NCI-H1092 (cell line): ENCODE measurements at regions not wholly inside any gene's neighbourhood (a gene's known extent, or its start where the extent isn't known, plus 50 kb on each side); places are given as distances from the start of the nearest gene placed in this dataset.

ENCODE experiments used
- DNase-seq: peaks from one replicate; lab custom pipeline; 2025; lab: John Stamatoyannopoulos, UW

DNA sequence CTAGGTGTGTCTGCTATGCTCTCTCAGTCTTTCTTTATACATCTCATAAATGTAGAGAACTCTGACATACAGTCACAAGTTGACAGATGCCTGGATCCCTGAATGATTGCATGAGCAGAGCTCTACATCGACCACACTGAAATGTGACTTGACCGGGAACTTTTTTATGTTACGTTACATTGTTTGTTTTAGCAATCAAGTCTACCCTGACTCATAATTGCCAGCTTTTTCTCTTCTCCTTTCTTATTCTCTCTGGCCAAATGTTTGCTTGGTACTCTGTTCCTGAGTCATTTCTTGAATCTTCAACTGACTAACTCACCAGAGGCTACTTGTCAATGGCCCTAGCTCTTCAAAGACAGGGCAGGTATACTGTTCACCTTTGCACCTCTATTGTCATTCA is 213.6 kb upstream of the DTNBP1 start:
- DNase-seq = no peak

DNA sequence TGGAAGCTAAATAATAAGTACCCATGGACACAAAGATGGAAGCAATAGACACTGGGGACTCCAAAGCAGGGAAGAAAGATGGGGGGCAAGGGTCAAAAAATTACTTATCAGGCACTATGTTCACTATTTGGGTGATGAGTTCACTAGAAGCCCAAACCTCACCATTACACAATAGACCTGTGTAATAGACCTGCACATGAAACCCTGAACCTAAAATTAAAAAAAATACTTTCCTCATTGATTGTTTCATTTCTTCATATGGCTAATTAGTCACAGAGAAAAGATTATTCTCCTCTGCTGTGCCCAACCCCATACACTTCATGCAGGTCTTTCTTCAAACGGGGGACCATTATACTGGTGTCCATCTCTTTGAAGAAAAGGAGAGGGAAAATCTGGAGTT is 213.0 kb upstream of the DTNBP1 start:
- DNase-seq = no peak

DNA sequence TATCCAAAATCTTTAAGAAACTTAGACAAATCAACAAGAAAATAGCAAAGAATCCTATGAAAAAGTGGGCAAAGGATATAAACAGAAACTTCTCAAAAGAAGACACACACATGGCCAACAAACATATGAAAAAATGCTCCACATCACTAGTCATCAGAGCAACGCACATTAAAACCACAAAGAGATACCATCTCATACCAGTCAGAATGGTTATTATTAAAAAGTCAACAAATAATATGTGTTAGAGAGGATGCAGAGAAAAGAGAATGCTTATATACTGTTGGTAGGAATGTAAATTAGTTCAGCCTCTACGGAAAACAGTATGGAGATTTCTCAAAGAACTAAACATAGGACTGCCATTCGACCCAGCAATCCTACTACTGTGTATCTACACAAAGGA is 212.0 kb upstream of the DTNBP1 start:
- DNase-seq = no peak

DNA sequence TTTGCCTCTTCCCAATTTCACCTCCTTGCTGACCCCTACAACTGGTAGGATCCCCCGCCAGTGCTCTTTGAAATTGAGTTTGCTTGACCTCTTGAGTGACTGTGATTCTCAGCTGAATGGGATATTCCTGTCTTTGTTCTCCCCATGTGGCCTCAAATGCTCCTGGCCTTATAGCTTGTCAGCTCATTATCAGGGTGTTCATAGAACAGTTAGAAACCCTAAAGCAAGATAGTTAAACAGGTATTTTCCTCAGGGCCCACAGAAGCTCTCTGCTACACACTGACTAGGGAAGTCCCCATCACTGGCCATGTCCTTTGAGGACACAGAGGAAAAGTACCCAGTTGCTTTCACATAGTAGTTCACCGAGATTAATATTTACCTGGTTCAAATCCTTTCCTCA is 211.5 kb upstream of the DTNBP1 start:
- DNase-seq = no peak

DNA sequence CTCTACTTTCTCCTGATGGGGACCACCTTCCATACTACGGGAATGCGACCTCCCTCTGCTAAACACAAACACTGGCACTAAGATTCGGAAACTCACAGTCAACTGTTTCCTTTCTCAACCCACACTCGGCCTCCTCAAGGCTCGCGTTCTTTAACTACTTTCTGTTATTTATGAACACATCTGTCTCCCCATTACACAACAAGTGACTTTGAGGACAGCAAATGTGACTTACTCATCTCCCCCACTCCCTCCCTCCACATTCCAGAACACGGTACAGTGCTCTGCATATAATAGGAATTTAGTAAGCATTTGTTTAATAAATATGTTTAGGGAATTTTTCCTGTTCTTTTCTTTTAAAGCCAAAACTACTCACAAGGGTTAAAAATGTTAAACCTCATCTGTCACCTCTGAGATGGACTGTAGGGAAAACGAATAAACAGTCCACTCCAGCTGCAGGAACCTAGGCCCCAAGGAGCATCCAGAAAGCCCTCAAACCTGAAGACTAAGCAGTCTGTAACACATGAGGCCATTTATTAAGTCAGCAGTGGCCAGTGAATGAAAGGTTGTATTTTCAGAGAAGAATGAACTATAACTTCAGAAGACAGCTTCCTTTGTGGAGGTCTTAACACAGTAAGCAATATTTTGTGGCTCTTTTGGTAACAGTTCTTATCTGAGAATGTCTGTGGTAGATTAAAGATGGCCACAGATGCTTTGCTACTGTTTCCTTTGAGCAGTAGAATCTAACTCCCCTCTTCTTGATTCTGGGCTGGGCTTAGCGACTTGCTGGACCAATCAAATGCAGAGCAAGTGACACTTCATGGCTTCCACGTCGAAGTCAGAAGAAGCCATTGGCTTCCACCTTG is 209.6 kb upstream of the DTNBP1 start:
- no peak for DNase-seq

DNA sequence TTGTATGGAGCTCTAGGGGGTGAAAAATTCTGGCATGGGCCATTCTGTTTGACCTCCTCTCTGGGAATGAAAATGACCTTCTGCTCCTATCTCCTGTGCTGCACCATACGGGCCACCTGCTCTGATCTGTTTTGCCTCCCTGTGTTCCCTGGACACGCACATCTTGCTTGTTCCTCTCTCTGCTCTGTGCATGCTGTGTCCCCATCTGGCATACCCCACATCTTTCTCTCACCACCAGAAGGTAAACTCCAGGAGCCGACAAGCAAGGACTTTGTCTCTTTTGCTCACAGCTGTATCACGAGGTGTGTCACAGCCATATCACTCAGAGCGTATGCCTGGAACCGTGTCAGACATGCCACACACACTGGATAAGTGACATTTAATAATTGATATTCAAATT is 208.4 kb upstream of the DTNBP1 start:
- no peak for DNase-seq

DNA sequence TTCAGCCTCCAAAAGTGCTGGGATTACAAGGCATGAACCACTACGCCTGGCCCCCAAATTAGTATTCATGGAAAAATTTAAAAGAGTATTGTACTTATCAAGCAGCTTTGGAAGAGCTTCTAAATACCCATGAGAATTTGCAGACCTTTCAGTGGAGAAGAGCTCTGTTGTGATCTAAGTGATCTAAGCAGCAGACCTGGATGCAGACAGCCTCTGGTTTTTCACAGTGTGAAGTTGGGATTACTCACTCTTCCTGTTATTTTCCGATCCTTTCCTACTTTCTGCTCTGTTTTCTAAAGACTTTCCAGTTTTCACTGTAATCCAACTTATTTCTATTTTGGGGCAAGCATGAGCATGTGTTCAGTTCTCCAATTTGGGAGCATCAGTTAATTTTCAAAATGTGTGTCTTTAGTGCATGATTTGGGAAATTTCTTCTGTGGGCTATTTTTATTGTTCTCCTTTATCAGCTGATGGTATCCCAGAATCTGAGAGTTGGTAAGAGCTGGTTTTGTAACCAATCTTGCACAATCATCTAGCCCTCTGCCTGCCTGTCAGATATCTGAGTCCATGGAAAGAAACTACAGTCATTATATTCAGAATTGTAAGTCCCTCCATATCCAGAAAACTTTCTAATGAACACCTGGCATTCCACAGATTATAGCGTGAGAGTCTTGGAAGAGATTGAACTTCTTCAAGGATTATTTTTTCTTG is 207.7 kb upstream of the DTNBP1 start:
- no peak for DNase-seq

DNA sequence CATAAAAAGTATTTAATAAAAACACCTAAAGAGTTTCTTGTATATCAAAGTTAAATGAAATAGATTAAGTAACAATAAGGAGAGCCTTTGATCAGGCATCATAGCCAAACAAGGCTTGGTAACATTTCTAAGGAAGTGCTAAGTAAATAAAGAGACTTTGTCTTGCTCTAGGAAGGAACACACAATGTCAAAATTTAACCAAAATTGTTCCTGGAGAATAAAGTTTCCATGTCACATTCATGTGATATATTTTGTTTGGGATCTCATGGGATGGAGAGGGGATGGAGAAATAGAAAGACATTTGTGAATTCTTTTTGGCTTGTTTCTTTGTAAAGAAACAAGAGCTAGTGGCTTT is 201.9 kb upstream of the DTNBP1 start:
- no peak for DNase-seq

DNA sequence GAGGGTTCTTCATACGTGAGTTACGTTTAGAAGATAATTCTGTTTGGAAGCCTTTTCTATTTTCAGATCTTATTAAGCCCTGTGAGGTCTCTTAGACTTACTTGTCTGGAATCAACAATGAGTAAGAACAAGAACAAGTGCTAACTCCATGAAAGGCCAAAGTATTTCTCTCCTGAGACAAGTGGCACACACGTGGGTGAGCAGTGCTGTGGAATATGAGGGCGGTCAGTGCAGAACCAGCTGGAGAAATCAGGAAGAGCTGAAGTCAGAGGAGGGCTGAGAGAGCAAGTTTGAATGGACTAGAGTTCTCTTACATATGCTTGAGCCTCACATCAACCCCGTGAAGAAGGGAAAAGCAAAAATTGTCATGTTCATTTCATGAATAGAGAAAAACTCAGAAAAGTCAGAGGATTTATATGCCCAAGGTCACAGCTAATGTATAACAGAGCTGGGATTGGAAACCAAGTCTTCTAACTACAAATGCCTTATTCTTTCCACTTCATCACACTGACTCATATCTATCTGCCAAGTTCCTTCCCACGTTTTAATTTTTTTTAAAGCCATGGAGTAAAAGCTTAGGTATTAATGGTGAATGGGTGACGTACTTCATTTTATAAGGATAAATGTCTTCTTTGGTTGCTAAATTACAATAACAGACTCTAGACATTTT is 201.3 kb upstream of the DTNBP1 start:
- no peak for DNase-seq

DNA sequence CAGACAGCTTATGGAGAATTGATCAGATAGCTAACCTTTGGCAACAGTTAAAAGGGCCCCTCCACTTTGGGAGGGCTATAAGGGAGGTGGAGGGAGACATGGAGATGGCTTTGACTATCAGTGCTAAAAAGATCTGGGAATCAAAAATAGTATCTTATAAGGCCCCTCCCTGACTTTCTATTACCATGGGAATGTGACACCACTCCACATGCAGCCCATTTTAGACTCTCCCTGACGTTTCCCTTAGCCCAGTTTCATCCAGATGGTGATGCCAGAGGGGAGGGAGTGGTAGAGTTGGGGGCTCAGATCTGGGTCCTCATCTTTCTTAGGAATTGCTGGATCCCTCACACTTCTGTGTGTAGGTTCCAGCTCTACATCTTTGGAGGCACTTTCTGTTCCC is 200.0 kb upstream of the DTNBP1 start:
- no peak for DNase-seq

DNA sequence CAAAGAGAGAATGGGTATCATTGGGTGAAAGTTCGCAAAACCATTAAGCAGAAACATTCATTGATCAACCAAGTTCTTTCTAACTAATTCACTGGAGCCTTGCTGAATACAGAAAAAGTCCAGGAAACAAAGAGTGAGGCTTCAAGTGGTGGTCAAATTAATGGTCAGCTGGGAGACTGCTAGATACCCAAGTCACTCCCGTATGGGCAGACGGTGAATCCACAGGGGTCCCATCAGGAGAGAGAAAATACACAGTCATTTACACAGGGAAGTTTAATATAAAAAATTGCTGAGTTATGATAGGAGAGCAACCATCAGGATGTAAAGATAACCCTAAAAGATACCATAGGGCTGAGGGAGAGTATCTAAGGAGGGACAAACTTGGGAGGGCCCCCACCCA is 198.7 kb upstream of the DTNBP1 start:
- DNase-seq = no peak

DNA sequence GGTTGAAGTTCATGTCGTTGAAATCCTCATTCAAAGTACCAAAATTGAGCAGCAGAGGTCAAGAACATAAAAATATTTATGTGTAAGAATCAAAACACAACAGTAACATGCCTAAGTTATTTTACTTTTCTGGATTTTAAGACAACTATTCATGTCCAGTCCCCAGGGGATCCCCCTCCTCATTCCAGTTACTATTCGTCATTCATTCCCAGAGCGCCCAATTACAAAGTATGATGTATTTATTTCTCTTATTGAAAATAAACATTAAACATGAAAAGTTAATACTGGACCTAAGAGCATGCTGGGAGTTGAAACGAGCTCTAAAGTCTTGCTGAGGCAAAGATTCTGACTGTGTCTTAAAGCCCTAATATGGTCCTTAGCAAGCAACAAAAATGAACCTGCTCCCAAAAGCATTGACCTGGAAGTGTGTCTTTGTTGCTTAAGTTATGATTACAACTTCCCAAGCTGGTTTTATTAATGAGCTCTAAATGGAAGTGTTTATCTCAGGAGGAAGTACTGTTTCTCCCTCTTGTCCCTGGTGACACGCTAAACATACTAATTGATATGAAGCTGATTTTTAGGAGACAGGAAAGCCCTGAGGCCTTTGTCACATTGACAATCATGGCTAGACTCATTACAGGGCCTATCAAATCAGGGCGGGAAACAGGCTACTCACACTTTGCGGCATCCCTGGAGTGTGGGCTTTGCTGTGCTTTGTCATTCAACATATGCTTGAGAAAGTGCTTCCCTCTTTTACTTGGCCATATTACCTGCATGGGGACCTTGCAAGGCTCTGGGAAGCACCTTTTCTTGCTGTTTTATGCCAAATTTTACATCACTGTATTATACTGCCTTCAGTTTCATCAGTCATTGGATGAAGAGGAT is 192.2 kb upstream of the DTNBP1 start:
- no peak for DNase-seq

DNA sequence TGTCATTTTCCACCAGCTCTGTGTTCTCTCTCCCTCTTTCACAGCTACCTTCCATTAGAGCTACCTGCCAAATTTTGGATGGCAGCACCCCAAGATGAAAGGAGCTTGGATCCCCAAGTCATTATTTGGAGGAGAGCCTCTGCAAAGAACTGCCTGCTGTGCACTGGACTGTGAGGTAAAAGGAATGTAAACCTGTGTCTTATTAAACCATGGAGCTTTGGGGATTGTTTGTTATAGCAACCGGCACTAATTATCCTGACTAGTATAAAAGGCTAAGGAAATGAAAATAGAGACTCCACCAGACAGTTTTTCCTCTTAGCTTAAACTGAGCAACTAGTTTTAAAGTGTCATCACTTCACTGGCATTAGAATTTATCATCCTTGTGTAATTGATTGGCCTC is 191.6 kb upstream of the DTNBP1 start:
- no peak for DNase-seq

DNA sequence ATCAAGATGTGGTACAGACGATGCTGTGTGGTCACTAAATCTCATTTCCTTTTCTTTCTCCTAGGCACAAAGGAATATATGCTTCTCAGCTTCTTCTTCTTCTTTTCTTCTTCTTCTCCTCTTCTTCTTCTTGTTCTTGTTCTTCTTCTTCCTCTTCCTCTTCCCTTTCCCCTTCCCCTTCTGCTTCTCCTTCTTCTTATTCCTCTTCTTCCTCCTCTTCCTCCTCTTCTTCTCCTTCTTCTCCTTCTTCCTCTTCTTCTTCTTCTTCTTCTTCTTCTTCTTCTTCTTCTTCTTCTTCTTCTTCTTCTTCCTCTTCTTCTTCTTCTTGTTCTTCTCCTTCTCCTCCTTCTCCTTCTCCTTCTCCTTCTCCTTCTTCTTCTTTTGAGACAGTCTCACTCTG is 190.4 kb upstream of the DTNBP1 start:
- no peak for DNase-seq

DNA sequence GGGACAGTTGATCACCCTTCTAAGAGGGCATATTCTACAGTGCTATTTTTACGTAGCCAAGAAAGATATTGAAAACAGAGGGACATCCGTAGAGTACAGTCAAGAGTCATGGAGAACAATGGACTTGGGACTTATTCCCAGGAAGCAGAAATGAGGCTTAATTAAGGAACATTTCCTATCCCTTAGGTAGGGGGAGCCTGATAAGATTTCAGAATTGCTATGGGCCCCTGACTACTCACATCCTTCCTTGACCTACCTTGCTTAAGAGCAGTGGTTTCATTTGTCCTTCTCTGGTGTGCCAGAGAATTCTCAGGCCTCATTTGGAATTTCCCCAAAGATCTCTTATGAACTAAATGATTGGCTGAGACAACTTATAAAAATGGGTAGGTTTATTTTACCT is 189.5 kb upstream of the DTNBP1 start:
- DNase-seq = no peak

DNA sequence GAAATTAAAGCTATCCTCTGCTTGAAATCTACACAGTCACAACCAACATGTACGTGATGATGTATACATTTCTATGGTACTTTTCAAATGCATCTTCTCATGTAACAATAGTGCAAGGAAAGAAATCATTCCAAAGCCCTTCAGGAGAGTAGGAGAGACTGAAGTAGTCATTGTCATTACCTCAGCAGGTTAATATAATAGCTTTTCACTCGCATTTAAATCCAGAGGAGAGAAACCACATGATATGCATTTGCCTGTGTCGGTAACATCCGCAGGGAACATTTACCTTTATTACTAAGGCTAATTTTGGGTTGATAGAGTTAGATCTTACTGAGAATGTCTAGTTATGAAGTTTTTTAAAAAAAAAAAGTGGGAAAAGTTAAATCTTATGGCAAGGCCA is 186.6 kb upstream of the DTNBP1 start:
- no peak for DNase-seq

DNA sequence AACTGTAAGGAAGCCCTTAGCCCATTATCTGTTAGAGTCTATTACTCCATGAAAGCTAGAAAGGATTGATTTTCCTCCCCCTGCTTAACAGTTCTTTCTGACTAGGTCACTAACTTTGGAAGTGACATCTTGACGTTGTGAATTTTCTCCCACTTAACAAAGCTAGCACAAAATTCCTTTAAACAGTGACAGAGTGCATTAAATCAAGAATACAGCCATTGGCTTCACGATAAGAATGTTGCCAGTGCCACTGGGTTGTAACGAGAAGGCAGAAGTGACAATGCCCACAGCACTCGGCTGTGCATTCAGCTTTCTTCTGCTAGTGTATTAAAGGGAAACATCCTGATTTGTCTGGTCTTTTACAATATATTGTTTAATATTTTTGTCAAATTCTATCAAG is 182.7 kb upstream of the DTNBP1 start:
- DNase-seq = no peak

DNA sequence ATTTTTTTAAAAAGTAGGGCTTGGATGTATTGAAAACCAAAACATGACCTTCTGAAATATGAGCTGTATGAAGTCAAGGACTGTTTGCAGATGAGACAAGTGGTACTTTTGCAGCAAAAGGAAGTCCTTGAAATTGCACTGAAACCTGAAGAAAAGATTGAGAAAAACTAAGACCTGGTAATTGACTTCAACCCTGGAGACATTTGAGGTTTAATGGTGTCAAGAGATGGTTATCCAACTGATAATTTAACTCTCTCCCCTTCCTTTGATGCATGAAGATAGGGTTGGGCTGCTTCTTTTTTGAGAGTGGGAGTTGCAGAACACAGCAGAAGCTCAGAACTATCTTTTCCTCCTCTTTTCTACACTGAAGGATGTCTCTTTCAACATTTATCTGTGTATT is 180.9 kb upstream of the DTNBP1 start:
- DNase-seq = no peak

DNA sequence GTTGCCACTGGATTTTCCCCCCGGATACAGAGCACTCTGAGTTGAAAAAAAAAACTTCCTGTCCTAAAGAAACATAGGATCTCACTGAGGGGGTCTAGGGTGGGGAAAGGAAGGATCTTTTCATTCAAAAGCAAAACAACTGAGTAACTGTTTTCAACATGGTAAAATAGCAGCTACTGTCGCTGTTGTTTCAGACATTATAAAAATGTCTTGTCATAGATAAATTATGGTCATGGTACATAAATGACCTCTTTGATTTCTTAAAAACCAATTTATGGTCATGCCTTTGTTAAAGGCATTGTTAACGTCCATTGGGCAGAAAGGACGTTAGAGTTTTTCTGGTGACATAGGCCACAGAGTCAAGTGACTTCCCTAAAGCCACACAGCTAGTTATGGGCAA is 180.4 kb upstream of the DTNBP1 start:
- DNase-seq = no peak

DNA sequence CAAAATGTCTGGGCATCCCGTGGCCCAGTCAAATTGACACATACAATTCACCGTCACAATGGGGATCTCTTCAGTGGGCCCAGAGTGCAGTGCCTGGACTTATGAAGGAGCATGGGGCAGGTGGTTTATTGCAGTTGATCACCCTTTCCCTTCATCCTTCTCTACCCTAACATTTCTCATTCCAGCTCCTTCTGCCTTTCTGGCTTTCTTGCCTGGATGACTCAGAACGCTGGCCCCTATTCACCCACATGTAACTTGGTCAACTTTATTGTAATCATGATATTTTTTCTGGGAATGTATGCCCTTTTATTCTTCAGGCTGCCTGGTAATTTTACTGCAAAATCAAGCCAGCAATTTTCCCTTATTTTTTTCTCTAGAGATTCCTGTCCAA is 179.9 kb upstream of the DTNBP1 start:
- DNase-seq = no peak

DNA sequence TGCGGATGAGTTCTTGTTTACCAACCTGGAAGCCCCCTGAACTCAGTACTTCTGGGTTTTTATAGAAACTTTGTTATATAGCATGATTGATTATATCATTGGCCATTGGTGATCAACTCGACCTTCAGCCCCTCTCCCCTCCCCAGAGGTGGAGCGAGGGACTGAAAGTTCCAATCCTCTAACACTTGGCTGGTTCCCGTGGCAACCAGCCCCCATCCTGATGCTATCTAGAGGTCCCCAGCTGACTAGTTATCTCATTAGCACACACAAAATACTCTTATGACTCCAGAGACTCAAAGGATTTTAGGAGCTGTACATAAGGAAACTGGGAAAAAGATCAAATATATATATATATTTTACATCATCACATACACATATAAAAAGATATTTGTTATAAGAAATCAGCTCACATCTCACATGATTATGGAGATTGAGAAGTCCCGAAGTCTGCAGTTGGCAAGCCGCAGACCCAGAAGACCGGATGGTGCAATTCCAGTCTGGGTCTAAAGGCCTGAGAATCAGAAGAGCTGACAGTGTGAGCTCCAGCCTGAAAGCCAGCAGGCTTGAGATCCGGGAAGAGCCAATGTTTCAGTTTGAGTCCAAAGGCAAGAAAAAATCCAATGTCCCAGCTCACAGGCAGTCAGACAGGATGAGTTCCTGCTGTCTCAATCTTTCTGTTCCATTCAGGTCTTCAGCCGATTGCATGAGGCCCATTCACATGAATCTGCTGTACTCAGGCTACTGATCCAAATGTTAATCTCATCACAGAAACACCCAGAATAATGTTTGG is 179.3 kb upstream of the DTNBP1 start:
- no peak for DNase-seq
